GM18508 (cell line): ENCODE measurements at regions not wholly inside any gene's neighbourhood (a gene's known extent, or its start where the extent isn't known, plus 50 kb on each side); places are given as distances from the start of the nearest gene placed in this dataset.
"Not testable (repeated sequence)": the region's sequence is repeated elsewhere in the genome, so short reads cannot be mapped to it uniquely, and the experiment has no call there.

Experiments
- ATAC-seq: cut with Tn5 transposase; IDR thresholded peaks from one replicate; pipeline ENCODE4 v1.9.1; 2021; ENCODE audit warnings: moderate number of reproducible peaks; ENCODE audit not compliant: insufficient read depth, unreplicated experiment

GRCh38 chrX:110966091-110966454 lies 129.9 kb upstream of the PAK3 start:
- ATAC-seq: no peak

- ATAC-seq: no peak
These were observed 130.4 kb upstream of the PAK3 start for GRCh38 chrX:110965409-110966090.

GRCh38 chrX:110964786-110965185 lies 131.2 kb upstream of the PAK3 start:
- ATAC-seq: no peak

- no peak for ATAC-seq
These were observed 133.5 kb upstream of the PAK3 start for GRCh38 chrX:110962451-110962850.

GRCh38 chrX:110955706-110956105 lies 140.3 kb upstream of the PAK3 start:
- ATAC-seq: no peak

- ATAC-seq: no peak
These were observed 141.4 kb upstream of the PAK3 start for GRCh38 chrX:110954428-110955100.

- no peak for ATAC-seq
These were observed 144.3 kb upstream of the PAK3 start for GRCh38 chrX:110951472-110952269.

- ATAC-seq: no peak
These were observed 149.4 kb upstream of the CHRDL1 start for GRCh38 chrX:110944751-110945675.

- ATAC-seq: no peak
These were observed 148.7 kb upstream of the CHRDL1 start for GRCh38 chrX:110944311-110944750.

GRCh38 chrX:110941906-110942305 lies 146.3 kb upstream of the CHRDL1 start:
- ATAC-seq: no peak

- no peak for ATAC-seq
These were observed 143.5 kb upstream of the CHRDL1 start for GRCh38 chrX:110938977-110939732.

GRCh38 chrX:110924871-110925270 lies 129.3 kb upstream of the CHRDL1 start:
- ATAC-seq: no peak

GRCh38 chrX:110920991-110921390 lies 125.4 kb upstream of the CHRDL1 start:
- ATAC-seq: no peak

- ATAC-seq: no peak
These were observed 120.0 kb upstream of the CHRDL1 start for GRCh38 chrX:110915570-110915969.

- ATAC-seq: no peak
These were observed 119.5 kb upstream of the CHRDL1 start for GRCh38 chrX:110915111-110915510.

GRCh38 chrX:110914281-110914680 lies 118.7 kb upstream of the CHRDL1 start:
- no peak for ATAC-seq

- ATAC-seq: not testable (repeated sequence)
These were observed 109.1 kb upstream of the CHRDL1 start for GRCh38 chrX:110904747-110905146.

- no peak for ATAC-seq
These were observed 86.4 kb upstream of the CHRDL1 start for GRCh38 chrX:110881971-110882370.

- no peak for ATAC-seq
These were observed 81.7 kb upstream of the CHRDL1 start for GRCh38 chrX:110877326-110877725.
